Central memory CD8-positive, alpha-beta T cell (primary cell): ENCODE measurements at regions not wholly inside any gene's neighbourhood (a gene's known extent, or its start where the extent isn't known, plus 50 kb on each side); places are given as distances from the start of the nearest gene placed in this dataset.

Experiments
- ATAC-seq: fragments of 150-1000 bp; cut with Tn5 transposase; replicated peaks from 2 replicates; pipeline ENCODE4 v1.10.0; 2022; ENCODE audit warnings: mild to moderate bottlenecking, moderate FRiP score, moderate number of reproducible peaks; ENCODE audit not compliant: poor library complexity, severe bottlenecking; ENCODE audit errors: extremely low read depth
- DNase-seq, 2 donors: peaks; one replicate each; pipeline ENCODE4 v3.0.0; 2021; ENCODE audit warnings: low spot score in 2 of 2
- H3K27ac Mint-ChIP-seq: one replicate; pipeline ENCODE4 v1.8.0; 2022; ENCODE audit warnings: low read depth, mild to moderate bottlenecking, moderate library complexity, mixed read lengths
- H3K27me3 Mint-ChIP-seq: one replicate; pipeline ENCODE4 v1.8.0; 2022; ENCODE audit warnings: mixed read lengths
- H3K36me3 Mint-ChIP-seq: one replicate; pipeline ENCODE4 v1.8.0; 2022; ENCODE audit warnings: mild to moderate bottlenecking, moderate library complexity, mixed read lengths; ENCODE audit not compliant: insufficient read depth
- H3K4me1 Mint-ChIP-seq: one replicate; pipeline ENCODE4 v1.8.0; 2022; ENCODE audit warnings: mixed read lengths
- H3K4me3 Mint-ChIP-seq: one replicate; pipeline ENCODE4 v1.8.0; 2022; ENCODE audit warnings: mild to moderate bottlenecking, moderate library complexity, mixed read lengths
- H3K9me3 Mint-ChIP-seq: one replicate; pipeline ENCODE4 v1.8.0; 2022; ENCODE audit warnings: mixed read lengths

DNA sequence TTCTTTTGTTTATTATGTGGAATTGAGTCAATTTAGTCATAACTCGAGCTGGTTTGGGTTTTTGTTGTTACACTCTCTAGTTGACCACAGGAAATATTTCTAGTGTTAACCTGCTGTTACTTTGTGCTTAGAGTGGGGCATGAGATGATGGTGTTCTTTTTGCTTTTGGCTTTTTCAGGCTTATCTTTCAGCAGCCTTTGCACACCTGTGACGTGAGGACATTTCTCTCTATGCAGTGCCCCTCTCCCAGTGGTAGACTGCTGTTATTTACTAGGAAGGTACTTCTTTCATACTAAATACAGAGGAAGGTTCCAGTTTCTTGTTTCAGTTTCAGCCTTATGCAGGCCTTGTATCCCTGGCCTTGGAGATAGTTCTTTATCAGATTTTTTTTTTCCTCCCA is 766.8 kb upstream of the MAN1A1 start:
- no peaks in the 10 kb centered on the region for H3K27me3 Mint-ChIP-seq
- H3K27ac Mint-ChIP-seq: no peak overlapping the region
- ATAC-seq: no peak

DNA sequence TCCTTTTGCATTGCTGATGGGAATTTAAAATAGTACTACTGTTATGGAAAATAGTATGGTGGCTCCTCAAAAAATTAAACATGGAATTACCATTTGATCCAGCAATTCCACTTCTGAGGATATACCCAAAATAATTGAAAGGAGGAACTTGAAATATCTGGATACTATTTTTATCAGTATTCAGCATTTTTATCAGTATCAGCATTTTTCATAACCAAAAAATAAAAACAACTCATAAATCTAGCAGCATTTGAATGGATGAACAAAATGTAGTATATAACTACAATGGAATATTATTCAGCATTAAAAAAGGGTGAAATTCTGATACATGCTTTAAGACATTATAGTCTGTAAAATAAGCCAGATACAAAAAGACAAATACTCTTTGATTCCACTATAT is 763.4 kb upstream of the MAN1A1 start:
- Mint-ChIP-seq H3K36me3 (peaks cover 1% of the 10 kb centered on the region), H3K4me3 (no peak overlapping the region), H3K27me3 (no peaks in the 10 kb centered on the region), H3K4me1 (no peaks in the 10 kb centered on the region), H3K27ac (no peak overlapping the region), H3K9me3 (peaks cover 5% of the 10 kb centered on the region)
- DNase-seq (no peak), ATAC-seq (no peak)

More for the DNA sequence above, 766.8 kb upstream of the MAN1A1 start:
- Mint-ChIP-seq H3K36me3 (peaks cover 1% of the 10 kb centered on the region), H3K4me3 (no peak overlapping the region), H3K9me3 (no peaks in the 10 kb centered on the region), H3K4me1 (no peaks in the 10 kb centered on the region)
- DNase-seq: no peak

DNA sequence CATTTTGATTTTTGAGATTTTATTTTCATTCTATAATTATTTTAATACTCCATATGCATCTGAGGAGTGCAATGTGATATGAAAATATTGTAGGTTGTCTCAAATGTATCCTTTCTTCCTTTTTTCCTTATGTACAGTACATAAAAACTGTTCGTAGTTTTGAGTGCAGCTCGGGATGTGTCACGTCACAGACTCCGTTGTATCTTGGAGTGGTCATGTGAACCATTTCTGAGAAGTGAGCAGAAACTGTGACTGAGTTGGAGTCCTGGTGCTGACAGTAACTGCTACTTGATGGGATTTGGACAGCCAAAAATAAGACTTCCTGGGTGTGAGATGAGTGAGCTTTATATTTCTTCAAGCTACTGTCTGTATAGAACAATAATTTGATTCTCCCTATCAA is 761.4 kb upstream of the MAN1A1 start:
- DNase-seq (no peak), ATAC-seq (no peak)
- Mint-ChIP-seq H3K9me3 (peaks cover 5% of the 10 kb centered on the region), H3K27ac (no peak overlapping the region), H3K27me3 (no peaks in the 10 kb centered on the region), H3K4me3 (no peak overlapping the region), H3K36me3 (peaks cover 1% of the 10 kb centered on the region), H3K4me1 (no peaks in the 10 kb centered on the region)

DNA sequence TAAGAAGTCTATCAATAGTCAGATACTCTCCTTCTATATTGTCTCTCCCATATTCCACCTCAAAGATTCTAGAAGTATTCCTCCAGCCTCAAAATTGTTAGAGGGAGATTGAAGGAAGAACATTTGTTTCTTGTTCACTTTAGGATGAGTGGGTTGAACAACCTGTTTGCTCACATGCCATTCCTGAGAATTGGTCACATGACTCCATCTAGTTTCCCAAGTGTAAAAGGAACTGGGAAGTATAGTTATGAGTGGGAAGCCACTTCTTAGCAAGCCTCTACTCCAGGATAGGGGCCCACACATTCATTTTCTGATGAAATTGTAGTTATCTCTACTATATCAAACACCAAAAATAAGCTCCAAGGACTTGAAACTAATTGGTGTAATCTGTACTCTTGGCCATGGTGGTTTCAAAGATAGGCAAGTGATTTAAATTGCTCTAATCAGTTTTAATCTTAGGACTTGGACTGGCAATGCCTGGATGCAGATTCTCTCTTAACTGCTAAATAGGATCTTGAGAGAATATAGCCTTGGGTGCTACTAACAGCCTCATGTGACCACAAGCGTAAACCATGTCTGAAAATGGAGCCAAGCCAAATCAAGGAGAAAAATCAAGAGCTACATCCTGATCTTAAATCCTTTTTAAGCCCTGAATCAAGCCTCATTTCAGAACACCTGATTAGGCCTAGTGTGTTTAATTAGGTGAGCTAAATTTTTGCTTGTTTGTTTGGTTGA is 758.7 kb upstream of the MAN1A1 start:
- no peak for DNase-seq
- Mint-ChIP-seq H3K4me1 (no peaks in the 10 kb centered on the region), H3K4me3 (no peak overlapping the region), H3K36me3 (no peaks in the 10 kb centered on the region), H3K27ac (no peak overlapping the region), H3K9me3 (peaks cover 5% of the 10 kb centered on the region), H3K27me3 (no peaks in the 10 kb centered on the region)
- ATAC-seq: no peak

DNA sequence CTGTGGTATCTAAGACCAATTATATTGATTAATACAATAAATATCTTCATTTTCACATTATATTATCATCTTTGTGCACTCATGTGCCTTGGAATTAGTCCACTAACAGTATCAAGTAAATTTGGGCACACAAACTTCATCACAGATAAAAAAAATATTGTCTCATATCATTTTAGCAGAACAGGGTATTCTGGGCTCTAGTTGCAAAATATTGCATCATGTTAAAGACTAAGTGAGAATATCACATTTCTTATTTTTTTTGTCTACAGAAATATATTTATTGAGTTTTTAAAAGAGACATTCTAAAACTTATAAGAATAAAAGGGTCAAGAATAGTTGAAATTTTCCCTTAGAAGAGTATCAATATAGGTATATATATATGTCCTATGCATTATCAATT is 754.1 kb upstream of the MAN1A1 start:
- Mint-ChIP-seq H3K9me3 (peaks cover 7% of the 10 kb centered on the region), H3K4me3 (no peak overlapping the region), H3K4me1 (no peaks in the 10 kb centered on the region), H3K36me3 (no peaks in the 10 kb centered on the region), H3K27me3 (no peaks in the 10 kb centered on the region), H3K27ac (no peak overlapping the region)
- no peak for DNase-seq
- no peak for ATAC-seq

DNA sequence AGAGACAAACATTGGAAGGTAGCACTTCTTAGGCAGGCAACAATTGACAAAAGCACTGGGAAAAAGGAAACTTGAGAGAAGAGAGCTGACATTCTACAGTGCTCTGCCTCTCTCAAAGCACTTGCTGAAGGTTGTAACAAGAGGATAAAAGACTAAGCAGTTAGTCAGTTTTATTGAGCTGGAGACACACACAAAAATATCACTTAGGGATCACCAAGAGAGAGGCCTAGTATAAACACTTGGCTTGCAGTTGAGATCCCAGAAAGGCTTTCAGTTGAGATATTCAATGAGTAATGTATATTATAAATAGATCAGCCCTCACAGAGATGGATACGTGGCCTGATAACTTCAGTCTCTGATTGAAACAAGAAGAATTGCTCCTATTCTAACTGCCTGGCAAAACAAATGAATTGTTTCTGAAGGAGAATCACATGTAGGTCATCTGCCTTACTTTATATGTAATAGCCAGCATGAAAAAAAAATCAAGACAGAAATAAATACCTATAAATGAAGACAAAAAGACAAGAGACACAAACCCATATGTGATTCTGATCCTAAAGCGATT is 747.2 kb upstream of the MAN1A1 start:
- no peaks in the 10 kb centered on the region for H3K36me3 Mint-ChIP-seq
- peaks cover 5% of the 10 kb centered on the region for H3K9me3 Mint-ChIP-seq
- no peaks in the 10 kb centered on the region for H3K4me1 Mint-ChIP-seq
- ATAC-seq (no peak), DNase-seq (no peak)
- H3K4me3 Mint-ChIP-seq: no peak overlapping the region
- no peak overlapping the region for H3K27ac Mint-ChIP-seq
- H3K27me3 Mint-ChIP-seq: no peaks in the 10 kb centered on the region

DNA sequence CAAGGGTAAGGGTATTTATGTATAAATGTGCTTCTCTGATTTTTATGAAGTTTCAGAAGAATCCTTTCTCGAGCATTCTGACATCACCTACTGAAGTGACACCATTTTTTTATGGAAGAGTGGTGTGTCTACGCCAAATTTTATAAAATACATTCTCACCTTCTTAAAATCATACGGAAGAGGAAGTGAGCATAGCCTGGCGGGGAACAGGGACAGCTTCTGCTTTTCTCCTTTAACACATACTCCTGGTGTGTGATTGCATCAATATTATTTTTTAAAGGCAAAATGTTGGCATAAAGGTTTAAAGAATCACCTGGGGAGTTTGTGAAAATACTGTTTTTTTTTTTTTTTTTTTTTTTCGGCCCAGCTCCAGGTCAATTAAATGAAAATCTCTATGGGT is 733.6 kb upstream of the MAN1A1 start:
- Mint-ChIP-seq H3K4me1 (no peaks in the 10 kb centered on the region), H3K4me3 (no peak overlapping the region), H3K27ac (no peak overlapping the region), H3K36me3 (peaks cover 2% of the 10 kb centered on the region), H3K9me3 (no peaks in the 10 kb centered on the region), H3K27me3 (no peaks in the 10 kb centered on the region)
- ATAC-seq (no peak), DNase-seq (no peak)

DNA sequence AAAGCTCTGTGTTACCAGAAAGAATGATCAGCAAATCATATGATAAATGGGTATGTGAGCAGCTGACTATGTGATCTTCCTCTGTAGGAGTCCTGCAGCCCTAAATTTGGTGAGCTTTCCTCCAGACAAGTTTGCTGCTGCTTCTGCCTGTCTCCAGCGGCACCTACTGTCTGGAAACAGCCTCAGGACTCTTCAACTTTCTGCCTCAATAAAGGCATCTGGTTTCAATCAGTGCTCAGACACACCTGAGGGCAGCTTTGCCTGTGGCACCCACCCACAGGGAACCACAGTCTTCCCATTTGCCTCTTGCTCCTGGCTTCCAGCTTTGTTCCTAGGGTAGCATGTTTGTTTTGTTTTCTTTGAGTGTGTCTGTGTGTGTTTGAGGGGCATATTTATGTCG is 727.9 kb upstream of the MAN1A1 start:
- H3K27me3 Mint-ChIP-seq: no peaks in the 10 kb centered on the region
- DNase-seq (no peak), ATAC-seq (no peak)

DNA sequence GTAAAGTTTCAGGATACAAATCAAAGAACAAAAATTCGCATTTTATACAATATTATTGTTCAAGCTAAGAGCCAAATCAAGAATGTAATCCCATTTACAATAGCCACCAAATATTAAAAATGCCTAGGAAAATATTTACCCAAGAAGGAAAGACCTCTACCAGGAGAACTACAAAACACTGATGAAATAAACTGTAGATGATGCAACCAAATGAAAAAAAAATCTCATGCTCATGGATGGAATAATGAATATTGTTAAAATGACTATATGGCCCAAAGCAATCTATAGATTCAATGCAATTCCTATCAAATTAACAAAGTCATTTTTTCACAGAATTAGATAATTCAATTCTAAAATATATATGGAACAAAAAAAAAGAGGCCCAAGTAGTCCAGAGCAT is 708.8 kb upstream of the MAN1A1 start:
- DNase-seq (no peak), ATAC-seq (no peak)
- Mint-ChIP-seq H3K9me3 (peaks cover 24% of the 10 kb centered on the region), H3K27ac (no peak overlapping the region), H3K4me3 (no peak overlapping the region), H3K27me3 (no peaks in the 10 kb centered on the region), H3K36me3 (no peaks in the 10 kb centered on the region), H3K4me1 (no peaks in the 10 kb centered on the region)

More for the DNA sequence above, 727.9 kb upstream of the MAN1A1 start:
- H3K4me3 Mint-ChIP-seq: no peak overlapping the region
- no peaks in the 10 kb centered on the region for H3K36me3 Mint-ChIP-seq
- no peaks in the 10 kb centered on the region for H3K9me3 Mint-ChIP-seq
- H3K27ac Mint-ChIP-seq: no peak overlapping the region
- H3K4me1 Mint-ChIP-seq: no peaks in the 10 kb centered on the region

DNA sequence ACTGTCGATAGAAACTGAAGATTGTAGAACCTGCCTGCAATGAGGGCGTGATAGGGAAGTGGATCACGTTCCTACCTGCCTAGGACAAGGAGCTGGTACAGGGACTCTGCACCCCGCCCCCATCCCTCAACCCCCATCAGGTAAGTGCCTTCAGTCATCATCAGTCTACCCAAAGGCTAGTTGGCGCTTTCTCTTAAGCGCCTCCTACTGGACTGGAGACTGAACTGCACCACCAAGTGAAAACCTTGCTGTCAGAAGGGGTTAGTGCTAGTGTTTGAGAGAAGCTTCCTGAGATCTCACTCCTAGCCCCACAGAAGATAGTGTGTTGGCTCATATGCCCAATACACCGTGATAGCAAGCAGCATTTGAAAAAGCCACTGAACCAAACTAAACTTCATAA is 706.5 kb upstream of the MAN1A1 start:
- Mint-ChIP-seq H3K4me3 (no peak overlapping the region), H3K27ac (no peak overlapping the region), H3K27me3 (no peaks in the 10 kb centered on the region), H3K9me3 (peaks cover 14% of the 10 kb centered on the region), H3K36me3 (no peaks in the 10 kb centered on the region), H3K4me1 (no peaks in the 10 kb centered on the region)
- no peak for ATAC-seq
- DNase-seq: no peak

DNA sequence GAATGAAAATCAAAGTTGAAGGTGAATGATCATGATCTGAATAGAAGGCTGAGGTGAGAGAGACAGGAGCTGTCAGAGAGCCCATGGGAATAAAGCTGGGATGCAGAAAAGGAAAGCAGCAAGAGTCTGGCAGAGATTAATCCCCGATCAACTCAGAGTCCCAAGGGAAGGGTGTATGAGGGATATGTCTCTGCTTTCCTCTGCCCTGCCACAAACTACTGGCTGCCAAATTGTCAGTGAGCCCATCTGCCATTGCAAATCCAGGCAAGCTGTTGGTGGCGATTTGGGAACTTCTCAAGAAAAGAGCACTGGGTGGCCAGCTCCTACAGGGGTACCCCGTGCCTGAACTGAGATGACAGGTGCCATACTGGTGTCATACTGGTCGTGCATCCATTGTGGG is 705.5 kb upstream of the MAN1A1 start:
- DNase-seq: no peak
- Mint-ChIP-seq H3K36me3 (no peaks in the 10 kb centered on the region), H3K4me3 (no peak overlapping the region), H3K27me3 (no peaks in the 10 kb centered on the region), H3K4me1 (no peaks in the 10 kb centered on the region), H3K9me3 (peaks cover 13% of the 10 kb centered on the region), H3K27ac (no peak overlapping the region)
- ATAC-seq: no peak

DNA sequence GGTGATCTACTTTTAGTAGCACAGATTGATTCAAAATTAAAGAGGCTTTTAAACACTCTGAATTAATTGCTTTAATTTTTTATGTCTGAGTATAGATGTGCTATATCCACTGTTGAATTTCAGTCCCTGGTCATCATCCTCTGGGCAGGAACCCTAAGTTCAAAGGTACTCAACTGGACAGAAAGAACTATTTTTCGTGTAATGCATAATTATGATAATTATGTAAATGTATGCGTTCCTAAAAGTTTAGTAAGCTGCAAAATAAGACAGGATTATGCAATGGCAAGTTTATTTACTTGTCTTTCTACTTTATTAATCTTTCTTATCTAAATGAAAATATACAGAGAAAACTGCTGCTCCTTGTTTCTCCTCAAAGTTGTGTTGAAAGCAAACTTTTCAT is 690.1 kb upstream of the MAN1A1 start:
- Mint-ChIP-seq H3K4me3 (no peak overlapping the region), H3K27ac (no peak overlapping the region), H3K4me1 (no peaks in the 10 kb centered on the region), H3K36me3 (no peaks in the 10 kb centered on the region), H3K9me3 (no peaks in the 10 kb centered on the region), H3K27me3 (no peaks in the 10 kb centered on the region)
- no peak for DNase-seq
- ATAC-seq: no peak

DNA sequence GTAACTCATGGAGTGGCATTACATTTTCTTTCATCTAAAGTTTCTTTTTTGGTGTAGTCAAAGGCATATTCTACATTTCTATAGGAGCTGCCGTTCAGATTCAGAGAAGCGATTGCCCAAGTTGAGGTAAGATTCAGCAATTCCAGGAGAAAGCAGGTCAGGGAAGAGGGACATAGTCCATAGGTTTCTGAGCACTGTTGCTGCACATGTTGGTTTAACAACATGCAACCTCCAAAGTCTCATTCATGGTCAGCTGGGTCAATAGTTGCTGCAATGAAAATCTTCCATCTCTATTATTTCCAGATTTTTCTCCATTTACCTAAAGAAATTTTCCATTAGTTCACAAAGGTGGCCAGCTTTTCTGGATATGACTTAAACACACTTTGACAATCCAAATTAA is 682.3 kb upstream of the MAN1A1 start:
- no peaks in the 10 kb centered on the region for H3K27me3 Mint-ChIP-seq
- H3K9me3 Mint-ChIP-seq: peaks cover 5% of the 10 kb centered on the region
- no peaks in the 10 kb centered on the region for H3K36me3 Mint-ChIP-seq
- ATAC-seq: no peak
- no peak for DNase-seq
- no peaks in the 10 kb centered on the region for H3K4me1 Mint-ChIP-seq
- no peak overlapping the region for H3K27ac Mint-ChIP-seq
- no peak overlapping the region for H3K4me3 Mint-ChIP-seq
